Naive thymus-derived CD8-positive, alpha-beta T cell (primary cell): ENCODE measurements at regions not wholly inside any gene's neighbourhood (a gene's known extent, or its start where the extent isn't known, plus 50 kb on each side); places are given as distances from the start of the nearest gene placed in this dataset.
"Not testable (repeated sequence)": the region's sequence is repeated elsewhere in the genome, so short reads cannot be mapped to it uniquely, and the experiment has no call there.

ENCODE experiments used
- ATAC-seq, 2 donors: fragments of 150-1000 bp; cut with Tn5 transposase in 1 of 2; sonication (Bioruptor Pico), chemical (Tn5 transposase) in 1 of 2; 1 replicate in 1 of 2; 2 replicates in 1 of 2; pipeline ENCODE4 v1.10.0; 2021; ENCODE audit warnings: mild to moderate bottlenecking in 2 of 2, moderate library complexity in 2 of 2
- POLR2A ChIA-PET: fragments of 350-600 bp; sonication (Branson Sonifier 250); formaldehyde crosslinking; loops from one replicate; lab custom pipeline; 2021; ENCODE audit warnings: antibody characterized with exemption; lab: Charles Lee
- DNase-seq, 10 donors: peaks; one replicate each; pipeline versions ENCODE4 v3.0.0 to v3.0.0-alpha.2; 2020 to 2022
- H3K27ac Mint-ChIP-seq, 10 donors: one replicate each; pipeline ENCODE4 v1.8.0; 2020 to 2022; ENCODE audit warnings: mild to moderate bottlenecking in 10 of 10, mixed read lengths in 10 of 10, moderate library complexity in 4 of 10, inconsistent platforms in 1 of 10
- H3K27me3 Mint-ChIP-seq, 5 donors: one replicate each; pipeline ENCODE4 v1.8.0; 2021 to 2022; ENCODE audit warnings: mixed read lengths in 5 of 5
- H3K36me3 Mint-ChIP-seq, 3 donors: one replicate each; pipeline ENCODE4 v1.8.0; 2020 to 2022; ENCODE audit warnings: mixed read lengths in 3 of 3, mild to moderate bottlenecking in 2 of 3, inconsistent platforms in 1 of 3
- H3K4me1 Mint-ChIP-seq, 4 donors: one replicate each; pipeline ENCODE4 v1.8.0; 2021 to 2022; ENCODE audit warnings: mixed read lengths in 4 of 4
- H3K4me3 Mint-ChIP-seq, 10 donors: one replicate each; pipeline ENCODE4 v1.8.0; 2020 to 2022; ENCODE audit warnings: mild to moderate bottlenecking in 10 of 10, mixed read lengths in 10 of 10, moderate library complexity in 6 of 10, inconsistent platforms in 1 of 10
- H3K9me3 Mint-ChIP-seq, 9 donors: one replicate each; pipeline ENCODE4 v1.8.0; 2020 to 2022; ENCODE audit warnings: mixed read lengths in 9 of 9, mild to moderate bottlenecking in 3 of 9, inconsistent platforms in 1 of 9, moderate library complexity in 1 of 9

DNA sequence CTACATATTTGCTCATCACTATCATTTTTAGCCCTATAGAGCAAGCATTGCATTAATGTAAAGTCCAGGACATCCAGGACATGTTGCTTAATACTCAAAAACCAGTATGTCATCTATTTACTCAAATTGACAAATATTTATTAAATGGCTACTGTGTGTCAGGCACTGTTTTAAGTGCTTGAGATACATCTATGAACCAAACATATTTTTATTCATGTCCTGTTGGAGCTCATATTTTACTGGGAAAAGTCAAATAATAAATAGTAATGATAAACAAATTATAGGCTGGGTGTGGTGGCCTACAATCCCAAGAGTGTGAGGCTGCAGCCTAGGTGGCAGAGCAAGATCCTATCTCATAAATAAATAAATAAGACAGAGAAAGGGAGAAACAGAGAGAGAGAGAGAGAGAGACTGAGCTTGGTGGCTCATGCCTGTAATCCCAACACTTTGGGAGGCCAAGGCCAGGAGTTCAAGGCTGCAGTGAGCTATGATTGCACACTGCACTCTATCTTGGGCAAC, 227.9 kb downstream of the GJA1 start:
- Mint-ChIP-seq H3K36me3 (no peaks in the 10 kb centered on the region), H3K27ac (no peak overlapping the region), H3K4me3 (no peak overlapping the region), H3K27me3 (no peaks in the 10 kb centered on the region), H3K9me3 (peaks cover 0 to 13% (median 0%) of the 10 kb centered on the region in 9 donors), H3K4me1 (no peaks in the 10 kb centered on the region)
- ATAC-seq (no peak), DNase-seq (no peak)
- POLR2A ChIA-PET: interaction anchor here (0.7 kb wide), 1 partner anchor 90 kb away, joined by 3 read pairs; no protein-coding TSS in a partner anchor

DNA sequence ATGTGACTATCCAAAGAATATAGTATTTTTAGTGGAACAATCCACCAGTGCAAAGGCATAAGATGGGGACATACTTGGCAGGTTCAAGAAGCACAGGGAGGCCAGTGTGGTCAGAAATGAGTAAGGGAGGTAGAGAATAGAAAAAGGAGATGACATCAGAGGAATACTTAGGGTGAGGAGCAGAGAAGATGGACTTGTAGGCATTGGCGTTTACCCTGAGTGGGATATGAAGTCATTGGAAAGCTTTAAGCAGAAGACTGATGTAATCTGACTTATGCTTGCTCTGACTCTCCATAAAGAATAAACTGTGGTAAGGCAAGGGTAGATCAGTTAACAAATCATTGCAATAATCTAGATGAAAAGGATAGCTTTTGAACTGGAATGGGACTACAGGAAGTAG, 228.7 kb downstream of the GJA1 start:
- POLR2A ChIA-PET: no interaction called here
- no peak overlapping the region for H3K27ac Mint-ChIP-seq
- no peaks in the 10 kb centered on the region for H3K27me3 Mint-ChIP-seq
- H3K36me3 Mint-ChIP-seq: no peaks in the 10 kb centered on the region
- ATAC-seq: no peak
- no peak for DNase-seq
- peaks cover 0 to 13% (median 0%) of the 10 kb centered on the region in 9 donors for H3K9me3 Mint-ChIP-seq
- no peaks in the 10 kb centered on the region for H3K4me1 Mint-ChIP-seq
- no peak overlapping the region for H3K4me3 Mint-ChIP-seq

DNA sequence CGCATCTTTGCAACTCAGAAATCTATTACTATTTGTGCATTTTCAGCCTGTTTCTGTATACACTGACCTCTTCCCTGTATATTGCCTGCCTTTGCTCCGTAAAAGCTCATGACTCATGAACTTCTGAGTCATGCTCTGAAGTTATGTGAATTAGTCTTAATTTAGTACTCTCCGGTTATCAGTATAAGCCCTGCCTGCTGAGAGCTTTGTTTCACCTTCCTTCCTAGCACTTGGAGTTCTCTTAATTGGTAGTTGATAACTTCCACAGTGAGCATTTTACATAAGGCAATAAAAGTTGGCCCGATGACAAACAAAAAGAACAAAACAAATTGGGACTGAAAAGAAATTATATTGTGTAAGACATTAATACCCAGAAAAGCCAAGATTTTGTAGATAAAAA, 231.4 kb downstream of the GJA1 start:
- no peak overlapping the region for H3K4me3 Mint-ChIP-seq
- POLR2A ChIA-PET: no interaction called here
- no peak overlapping the region for H3K27ac Mint-ChIP-seq
- no peak for ATAC-seq
- peaks cover 0 to 13% (median 0%) of the 10 kb centered on the region in 9 donors for H3K9me3 Mint-ChIP-seq
- H3K4me1 Mint-ChIP-seq: no peaks in the 10 kb centered on the region
- H3K27me3 Mint-ChIP-seq: no peaks in the 10 kb centered on the region
- no peaks in the 10 kb centered on the region for H3K36me3 Mint-ChIP-seq
- no peak for DNase-seq

DNA sequence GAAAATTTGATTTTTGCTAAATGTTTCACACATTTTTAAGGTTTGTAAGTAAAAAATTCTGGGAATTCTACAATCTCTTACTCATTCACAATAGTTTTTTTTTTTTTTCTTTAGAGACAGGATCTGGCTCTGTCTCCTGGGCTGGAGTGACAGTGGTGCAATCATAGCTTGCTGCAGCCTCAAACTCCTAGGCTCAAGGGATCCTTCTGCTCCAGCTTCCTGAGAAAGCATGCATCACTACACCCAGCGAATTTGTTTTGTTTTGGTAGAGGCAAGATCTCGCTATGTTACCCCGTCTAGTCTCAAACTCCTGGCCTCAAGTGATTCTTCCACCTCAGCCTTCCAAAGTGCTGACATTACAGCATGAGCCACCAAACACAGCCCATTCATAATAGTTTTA, 232.8 kb downstream of the GJA1 start:
- H3K27me3 Mint-ChIP-seq: no peaks in the 10 kb centered on the region
- H3K4me3 Mint-ChIP-seq: no peak overlapping the region
- DNase-seq (no peak), ATAC-seq (no peak)
- no peaks in the 10 kb centered on the region for H3K36me3 Mint-ChIP-seq
- POLR2A ChIA-PET: interaction anchor here (0.6 kb wide), 1 partner anchor 72 kb away, joined by 3 read pairs; no protein-coding TSS in a partner anchor
- H3K4me1 Mint-ChIP-seq: no peaks in the 10 kb centered on the region
- H3K9me3 Mint-ChIP-seq: peaks cover 0 to 13% (median 0%) of the 10 kb centered on the region in 9 donors
- H3K27ac Mint-ChIP-seq: no peak overlapping the region

DNA sequence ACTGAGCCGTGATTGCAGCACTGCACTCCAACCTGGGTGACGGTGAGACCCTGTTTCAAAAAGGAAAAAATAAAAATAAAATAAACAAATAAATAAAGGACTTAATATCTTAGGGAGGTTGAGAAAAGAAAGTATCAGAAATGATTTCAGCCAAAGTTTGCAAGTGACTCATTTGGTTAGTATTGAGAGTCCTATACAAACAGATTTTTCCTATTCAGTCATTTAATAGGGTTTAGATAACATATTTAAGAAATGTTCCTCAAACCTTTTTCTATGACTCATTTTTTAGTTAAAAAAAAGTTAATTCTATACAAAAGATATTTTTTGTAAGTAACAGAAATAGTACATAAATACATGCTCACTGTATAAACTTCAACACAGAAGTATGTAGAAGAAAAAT, 235.1 kb downstream of the GJA1 start:
- Mint-ChIP-seq H3K9me3 (peaks cover 0 to 2% (median 0%) of the 10 kb centered on the region in 9 donors), H3K27me3 (no peaks in the 10 kb centered on the region), H3K4me3 (no peak overlapping the region), H3K4me1 (peaks cover 0 to 1% (median 0%) of the 10 kb centered on the region in 4 donors), H3K27ac (no peak overlapping the region), H3K36me3 (no peaks in the 10 kb centered on the region)
- ATAC-seq (no peak), DNase-seq (no peak)
- POLR2A ChIA-PET: no interaction called here

DNA sequence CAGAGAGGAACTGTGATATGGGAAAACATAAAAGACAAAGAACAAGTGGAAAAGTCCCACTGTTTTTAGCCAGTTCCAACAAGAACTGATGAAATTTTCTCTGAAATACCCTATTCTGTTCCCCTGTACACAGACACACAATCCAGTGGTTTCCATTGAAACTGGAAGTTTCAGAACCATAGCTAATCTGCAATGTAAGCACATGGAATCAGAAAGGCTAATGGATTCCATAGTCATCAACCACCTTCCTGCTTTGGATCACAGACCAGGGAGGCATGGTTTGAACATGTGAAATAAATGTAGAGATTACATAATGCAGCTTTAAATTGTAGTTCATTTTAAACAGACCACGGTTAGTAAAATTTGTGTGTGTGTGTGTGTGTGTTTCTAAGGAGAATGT, 242.1 kb downstream of the GJA1 start:
- POLR2A ChIA-PET: interaction anchor here (0.7 kb wide), 1 partner anchor 49 kb away, joined by 3 read pairs; no protein-coding TSS in a partner anchor
- no peak for ATAC-seq
- Mint-ChIP-seq H3K36me3 (no peaks in the 10 kb centered on the region), H3K4me3 (no peak overlapping the region), H3K27ac (no peak overlapping the region), H3K9me3 (peaks cover 0 to 7% (median 0%) of the 10 kb centered on the region in 9 donors), H3K4me1 (peaks cover 0 to 3% (median 0%) of the 10 kb centered on the region in 4 donors), H3K27me3 (no peaks in the 10 kb centered on the region)
- DNase-seq: no peak

DNA sequence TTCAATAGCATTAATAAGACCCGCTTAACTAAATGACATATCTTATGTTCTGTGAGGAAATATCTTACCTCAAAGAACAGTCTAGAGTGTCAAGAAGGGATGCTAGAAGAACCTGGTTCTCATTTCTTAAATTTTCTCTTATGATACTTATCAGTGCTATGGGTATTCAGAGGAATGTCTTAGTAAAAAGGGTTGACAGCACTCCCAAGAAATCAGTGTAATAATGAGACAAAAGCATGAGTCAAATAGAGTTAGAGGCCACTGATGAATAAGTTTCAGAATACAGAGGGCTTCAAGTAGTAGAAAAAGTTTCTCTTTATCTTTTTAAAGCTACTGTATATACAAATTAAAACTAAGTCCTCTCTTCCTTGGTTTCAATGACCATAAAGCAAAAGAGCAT, 242.8 kb downstream of the GJA1 start:
- peaks cover 0 to 5% (median 0%) of the 10 kb centered on the region in 3 donors for H3K36me3 Mint-ChIP-seq
- POLR2A ChIA-PET: no interaction called here
- peaks cover 0 to 9% (median 0%) of the 10 kb centered on the region in 9 donors for H3K9me3 Mint-ChIP-seq
- H3K27me3 Mint-ChIP-seq: no peaks in the 10 kb centered on the region
- H3K4me1 Mint-ChIP-seq: peaks cover 0 to 3% (median 0%) of the 10 kb centered on the region in 4 donors
- no peak for DNase-seq
- H3K27ac Mint-ChIP-seq: no peak overlapping the region
- ATAC-seq: no peak
- no peak overlapping the region for H3K4me3 Mint-ChIP-seq

DNA sequence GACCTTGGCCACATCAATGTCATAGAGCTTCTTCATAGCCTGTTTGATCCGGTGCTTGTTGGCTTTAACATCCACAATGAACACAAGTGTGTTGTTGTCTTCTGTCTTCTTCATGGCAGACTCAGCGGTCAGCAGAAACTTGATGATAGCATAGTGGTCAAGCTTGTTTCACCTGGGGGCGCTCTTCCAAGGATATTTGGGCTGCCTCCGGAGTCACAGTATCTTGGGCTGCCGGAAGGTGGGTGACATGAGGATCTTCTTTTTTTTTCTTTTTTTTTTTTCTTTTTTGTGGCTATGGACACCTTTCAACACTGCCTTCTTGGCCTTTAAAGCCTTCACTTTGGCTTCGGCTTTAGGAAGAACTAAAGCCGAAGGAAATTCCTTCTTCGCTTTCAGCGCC, 244.6 kb downstream of the GJA1 start:
- Mint-ChIP-seq H3K9me3 (peaks cover 0 to 13% (median 0%) of the 10 kb centered on the region in 9 donors), H3K27me3 (no peaks in the 10 kb centered on the region), H3K27ac (no peak overlapping the region), H3K4me1 (peaks cover 0 to 2% (median 0%) of the 10 kb centered on the region in 4 donors), H3K36me3 (peaks cover 0 to 12% (median 0%) of the 10 kb centered on the region in 3 donors), H3K4me3 (no peak overlapping the region)
- POLR2A ChIA-PET: no interaction called here
- ATAC-seq (no peak), DNase-seq (no peak)

DNA sequence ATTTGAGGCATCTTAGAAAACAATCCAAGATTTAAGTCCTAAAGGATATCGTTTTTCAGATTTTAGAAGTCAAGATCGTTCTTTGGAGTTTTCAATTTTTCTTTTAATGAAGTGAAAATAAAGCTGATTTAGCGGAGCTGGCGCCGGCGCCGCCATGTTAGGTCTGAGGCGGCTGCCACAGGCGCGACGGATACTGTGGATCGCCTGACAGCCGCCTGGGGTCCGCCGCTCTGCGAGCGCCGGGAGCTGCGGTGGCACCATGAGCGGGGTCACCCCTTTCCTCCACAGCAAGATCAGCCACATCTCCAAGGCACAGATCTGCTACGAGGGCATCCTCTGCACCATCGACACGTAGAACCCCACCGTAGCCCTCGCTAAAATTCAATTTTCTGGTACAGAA, 247.2 kb downstream of the GJA1 start:
- Mint-ChIP-seq H3K27me3 (no peaks in the 10 kb centered on the region), H3K36me3 (peaks cover 0 to 13% (median 0%) of the 10 kb centered on the region in 3 donors), H3K9me3 (peaks cover 0 to 13% (median 0%) of the 10 kb centered on the region in 9 donors), H3K4me3 (no peak overlapping the region), H3K4me1 (no peaks in the 10 kb centered on the region), H3K27ac (no peak overlapping the region)
- POLR2A ChIA-PET: no interaction called here
- DNase-seq: no peak
- ATAC-seq: no peak

DNA sequence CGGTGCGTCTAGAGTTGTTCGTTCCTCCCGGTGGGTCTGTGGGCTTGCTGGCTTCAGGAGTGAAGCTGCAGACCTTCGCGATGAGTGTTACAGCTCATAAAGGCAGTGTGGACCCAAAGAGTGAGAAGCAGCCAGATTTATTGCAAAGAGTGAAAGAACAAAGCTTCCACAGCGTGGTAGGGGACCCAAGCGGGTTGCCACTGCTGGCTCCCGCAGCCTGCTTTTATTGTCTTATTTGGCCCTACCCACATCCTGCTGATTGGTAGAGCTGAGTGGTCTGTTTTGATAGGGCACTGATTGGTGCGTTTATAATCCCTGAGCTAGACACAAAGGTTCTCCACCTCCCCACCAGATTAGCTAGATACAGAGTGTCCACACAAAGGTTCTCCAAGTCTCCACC, 250.4 kb downstream of the GJA1 start:
- H3K4me3 Mint-ChIP-seq, H3K27ac Mint-ChIP-seq, DNase-seq, H3K27me3 Mint-ChIP-seq, ATAC-seq, POLR2A ChIA-PET: not testable (repeated sequence)
- H3K4me1 Mint-ChIP-seq: peaks cover 8 to 22% (median 20%) of the 10 kb centered on the region in 4 donors
- peaks cover 0 to 13% (median 0%) of the 10 kb centered on the region in 9 donors for H3K9me3 Mint-ChIP-seq
- H3K36me3 Mint-ChIP-seq: peaks cover 0 to 13% (median 0%) of the 10 kb centered on the region in 3 donors

DNA sequence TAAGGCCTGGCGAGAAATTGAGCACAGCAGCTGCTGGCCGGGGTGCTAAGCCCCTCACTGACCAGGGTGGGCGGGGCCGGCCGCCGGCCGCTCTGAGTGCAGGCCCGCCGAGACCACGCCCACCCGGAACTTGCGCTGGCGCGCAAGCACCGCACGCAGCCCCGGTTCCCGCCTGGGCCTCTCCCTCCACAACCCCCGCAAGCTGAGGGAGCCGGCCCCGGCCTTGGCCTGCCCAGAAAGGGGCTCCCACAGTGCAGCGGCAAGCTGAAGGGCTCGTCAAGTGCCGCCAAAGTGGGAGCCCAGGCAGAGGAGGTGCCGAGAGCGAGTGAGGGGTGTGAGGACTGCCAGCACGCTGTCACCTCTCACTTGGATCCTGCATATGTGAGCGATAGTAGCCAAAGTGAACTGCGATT, 251.2 kb downstream of the GJA1 start:
- Mint-ChIP-seq H3K36me3 (peaks cover 0 to 13% (median 0%) of the 10 kb centered on the region in 3 donors), H3K9me3 (peaks cover 0 to 9% (median 0%) of the 10 kb centered on the region in 9 donors), H3K4me1 (peaks cover 8 to 22% (median 20%) of the 10 kb centered on the region in 4 donors), H3K4me3 (peak overlapping the region in 1 of 10 donors; percentile 35), H3K27me3 (no peaks in the 10 kb centered on the region), H3K27ac (no peak overlapping the region)
- ATAC-seq (peak; percentile 44 to 72), DNase-seq (peak in 1 of 10 donors; percentile 59)
- POLR2A ChIA-PET: no interaction called here

DNA sequence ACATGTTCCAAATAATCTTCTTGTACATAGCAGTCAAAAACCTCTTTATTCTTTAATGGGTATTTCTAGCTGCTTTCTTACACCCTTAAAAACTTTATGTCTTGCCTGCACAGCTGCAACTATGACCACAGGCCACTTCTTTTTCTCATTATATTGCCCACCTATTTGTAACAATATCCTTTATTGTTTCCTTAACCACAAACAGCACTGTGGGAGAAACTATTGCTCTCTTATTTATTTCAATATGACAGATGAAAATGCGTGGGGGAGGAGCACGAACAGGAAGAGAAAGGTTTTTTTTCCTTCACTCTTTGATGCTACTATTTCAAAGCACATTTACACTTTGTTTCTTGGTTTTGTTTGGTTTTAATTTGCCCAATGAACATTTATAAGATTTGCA, 253.5 kb downstream of the GJA1 start:
- DNase-seq (peak in 3 of 10 donors; percentile 20 to 29 (median 21)), ATAC-seq (no peak)
- peak overlapping the region in 5 of 10 donors; percentile 10 to 75 (median 60) for H3K27ac Mint-ChIP-seq
- H3K9me3 Mint-ChIP-seq: peaks cover 0 to 3% (median 0%) of the 10 kb centered on the region in 9 donors
- peak overlapping the region in 6 of 10 donors; percentile 33 to 63 (median 42) for H3K4me3 Mint-ChIP-seq
- H3K4me1 Mint-ChIP-seq: peaks cover 8 to 22% (median 20%) of the 10 kb centered on the region in 4 donors
- H3K36me3 Mint-ChIP-seq: peaks cover 0 to 4% (median 0%) of the 10 kb centered on the region in 3 donors
- H3K27me3 Mint-ChIP-seq: no peaks in the 10 kb centered on the region
- POLR2A ChIA-PET: no interaction called here

DNA sequence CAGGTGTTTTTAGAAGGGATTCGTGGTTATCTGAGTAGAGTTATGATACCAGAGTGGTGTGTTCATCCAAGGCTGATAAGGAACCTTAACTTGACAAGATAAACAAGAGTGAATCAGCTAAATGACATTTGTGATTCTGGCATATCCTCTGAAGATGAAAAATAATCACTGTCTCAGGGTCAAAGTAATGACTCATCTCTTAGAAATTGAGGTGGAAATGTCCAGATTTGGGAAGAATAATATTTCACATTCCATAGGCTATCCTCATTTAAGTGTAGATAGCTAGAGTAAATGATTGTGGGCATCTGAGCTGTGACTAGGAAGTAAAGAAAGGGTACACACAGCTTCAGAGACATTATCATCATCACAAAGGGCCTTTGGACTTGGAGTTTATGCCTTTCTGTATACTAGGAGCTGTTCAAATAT, 255.7 kb downstream of the GJA1 start:
- Mint-ChIP-seq H3K27me3 (no peaks in the 10 kb centered on the region), H3K9me3 (peaks cover 0 to 3% (median 0%) of the 10 kb centered on the region in 9 donors), H3K36me3 (no peaks in the 10 kb centered on the region), H3K4me1 (peaks cover 8 to 22% (median 20%) of the 10 kb centered on the region in 4 donors), H3K4me3 (no peak overlapping the region), H3K27ac (peak overlapping the region in 1 of 10 donors; percentile 13)
- no peak for ATAC-seq
- POLR2A ChIA-PET: no interaction called here
- no peak for DNase-seq
